Psoas muscle (tissue), 7 donors: ENCODE measurements at regions not wholly inside any gene's neighbourhood (a gene's known extent, or its start where the extent isn't known, plus 50 kb on each side); places are given as distances from the start of the nearest gene placed in this dataset.

Experiments
- ATAC-seq, 4 donors: fragments of 200-7000 bp; cut with Tn5 transposase; one replicate each; pipeline ENCODE4 v1.9.1; 2020; ENCODE audit warnings: moderate library complexity in 3 of 4, mild to moderate bottlenecking in 2 of 4
- DNase-seq, 2 donors: peaks; one replicate each; pipeline ENCODE4 v3.0.0-alpha.2; 2020
- H3K27ac ChIP-seq: fragments of 200-600 bp; one replicate; pipeline ENCODE4 v1.8.0; 2022
- H3K27me3 ChIP-seq, 3 donors: fragments of 200-600 bp in 1 of 3; one replicate each; pipeline versions ENCODE4 v1.6.1 to v1.8.0; 2013 to 2022; ENCODE audit warnings: low read length in 2 of 3, mild to moderate bottlenecking in 2 of 3, moderate library complexity in 1 of 3; ENCODE audit not compliant: insufficient read depth in 3 of 3
- H3K36me3 ChIP-seq, 2 donors: fragments of 200-600 bp in 1 of 2; one replicate each; pipeline versions ENCODE4 v1.6.1 to v1.8.0; 2013 to 2022; ENCODE audit warnings: low read depth in 1 of 2, mild to moderate bottlenecking in 1 of 2, moderate library complexity in 1 of 2; ENCODE audit not compliant: insufficient read depth in 1 of 2
- H3K4me1 ChIP-seq: fragments of 200-600 bp; one replicate; pipeline ENCODE4 v1.8.0; 2022
- H3K4me3 ChIP-seq: fragments of 200-600 bp; one replicate; pipeline ENCODE4 v1.8.0; 2022; ENCODE audit warnings: mild to moderate bottlenecking
- H3K9me3 ChIP-seq: fragments of 200-600 bp; one replicate; pipeline ENCODE4 v1.8.0; 2022
- CTCF ChIP-seq: fragments of 200-600 bp; IDR thresholded peaks from one replicate; pipeline ENCODE4 v1.8.0; 2022; ENCODE audit warnings: antibody characterized with exemption
- WGBS, 3 donors: extraction: QIAGEN DNeasy Blood & Tissue Kit; methylation state at CpG; one replicate each; pipeline versions ENCODE4 v1.1.6 to v1.1.7; 2013; 5-methylcytosine and 5-hydroxymethylcytosine counted together
- intact Hi-C, 2 donors: fragments of 100-400 bp; cut with DNase I; formaldehyde crosslinking; loops; one replicate each; pipeline versions ENCODE4 v1.11.0 to v1.14.2; 2022
- donor health status: healthy with polysubstance abuse.
- donor health status: DM: no; HTN: no; CAD: no; lungs with moderate emphysema.
- donor health status: Bipolar disorder and iron deficiency.
- donor health status: healthy.
- donor health status: DM: yes; HTN: yes; CAD: no.
- donor health status: DM: no; HTN: no; CAD: no.
- donor health status: DM: yes; HTN: yes; CAD: no.

- no peak for ATAC-seq
- intact Hi-C loops = no loop called here
- Histone ChIP-seq H3K4me1 (peaks cover 10% of the 10 kb centered on the region), H3K4me3 (no peak overlapping the region), H3K9me3 (no peaks in the 10 kb centered on the region), H3K36me3 (no peaks in the 10 kb centered on the region), H3K27ac (no peak overlapping the region), H3K27me3 (no peaks in the 10 kb centered on the region)
- no peak for DNase-seq
- TF ChIP-seq CTCF = no peak
- WGBS, 3 donors = 91 to 98% (median 95%) methylated on average over 1 of the region's 1 CpG
These were observed 395.5 kb upstream of the PROK2 start for GRCh38 chr3:72180405-72180804.

GRCh38 chr3:72179107-72179464 is 394.1 kb upstream of the PROK2 start:
- Histone ChIP-seq H3K4me3 (no peak overlapping the region), H3K4me1 (peaks cover 10% of the 10 kb centered on the region), H3K27me3 (no peaks in the 10 kb centered on the region), H3K9me3 (no peaks in the 10 kb centered on the region), H3K27ac (no peak overlapping the region), H3K36me3 (no peaks in the 10 kb centered on the region)
- no peak for TF ChIP-seq CTCF
- 95 to 97% (median 96%) methylated on average over 7 of the region's 7 CpGs for WGBS, 3 donors
- DNase-seq (no peak), ATAC-seq (no peak)
- intact Hi-C loops = no loop called here

- H3K4me3 ChIP-seq = no peak overlapping the region
- intact Hi-C loops = no loop called here
- no peaks in the 10 kb centered on the region for H3K9me3 ChIP-seq
These were observed 393.6 kb upstream of the PROK2 start for GRCh38 chr3:72178463-72179106.

GRCh38 chr3:72177075-72178050 is 392.4 kb upstream of the PROK2 start:
- peak overlapping the region; percentile 31 for H3K4me3 ChIP-seq
- H3K36me3 ChIP-seq = no peaks in the 10 kb centered on the region
- TF ChIP-seq CTCF = no peak
- intact Hi-C loops = no loop called here
- H3K9me3 ChIP-seq = no peaks in the 10 kb centered on the region
- H3K27ac ChIP-seq = no peak overlapping the region
- peaks cover 22% of the 10 kb centered on the region for H3K4me1 ChIP-seq
- ATAC-seq = peak; percentile 40 to 73 (median 64)
- DNase-seq = peak; percentile 41 to 61
- no peaks in the 10 kb centered on the region for H3K27me3 ChIP-seq
- WGBS, 3 donors = 35 to 44% (median 39%) methylated on average over 35 to 36 of the region's 36 CpGs

More at GRCh38 chr3:72178463-72179106, 393.6 kb upstream of the PROK2 start:
- DNase-seq (no peak), ATAC-seq (no peak)
- no peak for TF ChIP-seq CTCF
- WGBS, 3 donors = 94 to 100% (median 97%) methylated on average over 3 of the region's 3 CpGs
- Histone ChIP-seq H3K4me1 (peaks cover 10% of the 10 kb centered on the region), H3K27ac (no peak overlapping the region), H3K27me3 (no peaks in the 10 kb centered on the region), H3K36me3 (no peaks in the 10 kb centered on the region)
